PC-9 (cell line): ENCODE measurements at regions not wholly inside any gene's neighbourhood (a gene's known extent, or its start where the extent isn't known, plus 50 kb on each side); places are given as distances from the start of the nearest gene placed in this dataset.
A peak's percentile ranks its signal among the peaks of the same experiment; 100 is the strongest.
"Not testable (repeated sequence)": the region's sequence is repeated elsewhere in the genome, so short reads cannot be mapped to it uniquely, and the experiment has no call there.

Experiments
- BruUV-seq: library from RNA; stranded (reverse); fragments of 400-500 nt; replicated peaks from 2 replicates; lab custom pipeline; 2021; lab: Mats Ljungman, UMichigan
- CTCF ChIA-PET: fragments of 300-600 bp; sonication (Branson Sonifier 250); formaldehyde crosslinking; loops from one replicate; lab custom pipeline; 2022; ENCODE audit warnings: antibody characterized with exemption; lab: Charles Lee
- POLR2A ChIA-PET: fragments of 300-600 bp; sonication (Branson Sonifier 250); formaldehyde crosslinking; loops from one replicate; lab custom pipeline; 2022; ENCODE audit warnings: antibody characterized with exemption; ENCODE audit not compliant: unreplicated experiment; lab: Charles Lee
- DNase-seq, 2 experiments: peaks; one replicate each; pipeline versions ENCODE4 v3.0.0 to v3.0.0-alpha.2; 2015 to 2022; ENCODE audit warnings: mixed read lengths in 1 of 2
- H2AFZ ChIP-seq: fragments of 200-600 bp; sonication (generic); 2 replicates; pipeline ENCODE4 v1.8.1; 2017; ENCODE audit warnings: antibody characterized with exemption
- H3F3A ChIP-seq: fragments of 200-600 bp; sonication (generic); 2 replicates; pipeline ENCODE4 v1.8.1; 2017; ENCODE audit warnings: antibody characterized with exemption, mild to moderate bottlenecking, low read depth; ENCODE audit not compliant: insufficient read depth
- H3K27ac ChIP-seq: fragments of 200-600 bp; sonication (generic); 2 replicates; pipeline ENCODE4 v1.6.1; 2016; ENCODE audit warnings: mixed run types
- H3K27me3 ChIP-seq: fragments of 200-600 bp; sonication (generic); 2 replicates; pipeline ENCODE4 v1.6.1; 2016; ENCODE audit warnings: low read depth, mixed run types; ENCODE audit not compliant: insufficient read depth
- H3K36me3 ChIP-seq: fragments of 200-600 bp; sonication (generic); 2 replicates; pipeline ENCODE4 v1.6.1; 2016; ENCODE audit warnings: low read depth, mixed run types
- H3K4me1 ChIP-seq: fragments of 200-600 bp; sonication (generic); replicated peaks from 2 replicates; pipeline ENCODE4 v1.6.1; 2016; ENCODE audit warnings: mixed run types; ENCODE audit not compliant: insufficient read depth
- H3K4me2 ChIP-seq: fragments of 200-600 bp; sonication (generic); 2 replicates; pipeline ENCODE4 v1.6.1; 2017; ENCODE audit warnings: mixed run types
- H3K4me3 ChIP-seq: fragments of 200-600 bp; sonication (generic); 2 replicates; pipeline ENCODE4 v1.6.1; 2016; ENCODE audit warnings: mixed run types
- H3K79me2 ChIP-seq: fragments of 200-600 bp; sonication (generic); 2 replicates; pipeline ENCODE4 v1.6.1; 2017; ENCODE audit warnings: low read depth, mixed run types
- H3K9me2 ChIP-seq: fragments of 200-600 bp; sonication (generic); 2 replicates; pipeline ENCODE4 v1.8.1; 2017; ENCODE audit warnings: mild to moderate bottlenecking; ENCODE audit not compliant: insufficient read depth
- H3K9me3 ChIP-seq: fragments of 200-600 bp; sonication (generic); 2 replicates; pipeline ENCODE4 v1.8.1; 2016; ENCODE audit warnings: low read depth; ENCODE audit not compliant: insufficient read depth
- H4K20me1 ChIP-seq: fragments of 200-600 bp; sonication (generic); 2 replicates; pipeline ENCODE4 v1.8.1; 2017; ENCODE audit not compliant: insufficient read depth
- CTCF ChIP-seq: fragments of 200-600 bp; sonication (generic); conservative IDR thresholded peaks from 2 replicates; pipeline ENCODE4 v1.6.1; 2017; ENCODE audit warnings: mixed run types, antibody characterized with exemption, mild to moderate bottlenecking, moderate library complexity
- EZH2 ChIP-seq: fragments of 200-600 bp; sonication (generic); IDR thresholded peaks from 2 replicates; pipeline ENCODE4 v1.8.0; 2017; ENCODE audit warnings: antibody characterized with exemption, low read depth
- intact Hi-C: fragments of 100-400 bp; cut with micrococcal nuclease; formaldehyde crosslinking; loops from one replicate; pipeline ENCODE4 v1.10.0; 2022; ENCODE audit not compliant: unreplicated experiment

- CTCF ChIA-PET: no interaction called here
- Histone ChIP-seq H3K4me1 (peaks cover 12% of the 10 kb centered on the region), H3K9me3 (no peaks in the 10 kb centered on the region; the same call in 1 of the 2 replicates), H3K27me3 (no peaks in the 10 kb centered on the region), H2AFZ (no peak overlapping the region), H3K9me2 (no peaks in the 10 kb centered on the region), H3K27ac (no peak overlapping the region), H3F3A (no peaks in the 10 kb centered on the region), H3K79me2 (no peaks in the 10 kb centered on the region), H3K4me2 (no peak overlapping the region), H4K20me1 (no peaks in the 10 kb centered on the region), H3K36me3 (no peaks in the 10 kb centered on the region), H3K4me3 (no peak overlapping the region)
- BruUV-seq: no TSS peak
- peak; percentile 39 for TF ChIP-seq CTCF
- no peak for TF ChIP-seq EZH2
- POLR2A ChIA-PET: interaction anchor here (0.6 kb wide), 1 partner anchor 176 kb away, joined by 6 read pairs; no protein-coding TSS in a partner anchor
- intact Hi-C loops: no loop called here
- DNase-seq: no peak
Observed at GRCh38 chr11:106306942-106307341, 229.5 kb downstream of the AASDHPPT start.

- TF ChIP-seq EZH2 (no peak), CTCF (no peak)
- Histone ChIP-seq H2AFZ (no peak overlapping the region), H3K79me2 (no peaks in the 10 kb centered on the region), H3K36me3 (no peaks in the 10 kb centered on the region), H4K20me1 (no peaks in the 10 kb centered on the region), H3K4me3 (no peak overlapping the region), H3K4me2 (no peak overlapping the region), H3F3A (no peaks in the 10 kb centered on the region), H3K27ac (no peak overlapping the region), H3K27me3 (no peaks in the 10 kb centered on the region), H3K9me3 (no peaks in the 10 kb centered on the region), H3K4me1 (peaks cover 12% of the 10 kb centered on the region), H3K9me2 (no peaks in the 10 kb centered on the region)
- ChIA-PET CTCF (interaction anchor here (0.6 kb wide), 1 partner anchor 276 kb away, joined by 3 read pairs; no protein-coding TSS in a partner anchor), POLR2A (no interaction called here)
- BruUV-seq: no TSS peak
- no peak for DNase-seq
- intact Hi-C loops: no loop called here
Observed at GRCh38 chr11:106309070-106309684, 231.7 kb downstream of the AASDHPPT start.

- no peak overlapping the region; the same call in 1 of the 2 replicates for H2AFZ ChIP-seq
- H3K27ac ChIP-seq: no peak overlapping the region
- H3K4me3 ChIP-seq: no peak overlapping the region
- no TSS peak for BruUV-seq
- H3K79me2 ChIP-seq: no peaks in the 10 kb centered on the region
- H3K4me2 ChIP-seq: no peak overlapping the region
- H4K20me1 ChIP-seq: no peaks in the 10 kb centered on the region
- TF ChIP-seq EZH2 (no peak), CTCF (no peak)
- intact Hi-C loops: no loop called here
- no peak for DNase-seq
- ChIA-PET CTCF (no interaction called here), POLR2A (no interaction called here)
- H3K9me3 ChIP-seq: no peaks in the 10 kb centered on the region
- H3K27me3 ChIP-seq: no peaks in the 10 kb centered on the region
- H3F3A ChIP-seq: no peaks in the 10 kb centered on the region
- H3K9me2 ChIP-seq: no peaks in the 10 kb centered on the region
- H3K4me1 ChIP-seq: no peaks in the 10 kb centered on the region
- H3K36me3 ChIP-seq: no peaks in the 10 kb centered on the region
Observed at GRCh38 chr11:106311531-106312230, 234.2 kb downstream of the AASDHPPT start.

- H3K9me2 ChIP-seq, H3K4me3 ChIP-seq, intact Hi-C loops, H3K36me3 ChIP-seq, CTCF ChIA-PET, H3K9me3 ChIP-seq, H2AFZ ChIP-seq, BruUV-seq, H4K20me1 ChIP-seq, H3K27me3 ChIP-seq, POLR2A ChIA-PET, H3K4me2 ChIP-seq, H3K4me1 ChIP-seq, H3F3A ChIP-seq, H3K27ac ChIP-seq, H3K79me2 ChIP-seq, DNase-seq: not testable (repeated sequence)
Observed at GRCh38 chr11:106317208-106317773, 239.8 kb downstream of the AASDHPPT start.
